Adrenal gland (tissue), 9 donors: ENCODE measurements at regions not wholly inside any gene's neighbourhood (a gene's known extent, or its start where the extent isn't known, plus 50 kb on each side); places are given as distances from the start of the nearest gene placed in this dataset.

Experiments
- DNase-seq, 7 donors: peaks; one replicate each; pipeline ENCODE4 v3.0.0-alpha.2; 2019 to 2020
- H3K27ac ChIP-seq, 5 donors: fragments of 200-600 bp; sonication (generic) in 4 of 5; 1 replicate in 3 of 5; 2 replicates in 2 of 5; pipeline versions ENCODE4 v1.5.1 to v1.8.0; 2016 to 2020; ENCODE audit warnings: mild to moderate bottlenecking in 1 of 5
- H3K27me3 ChIP-seq: fragments of 200-600 bp; 2 replicates; pipeline ENCODE4 v1.8.0; 2021
- H3K36me3 ChIP-seq, 2 donors: fragments of 200-600 bp; replicated peaks in 1 of 2; 1 replicate in 1 of 2; 2 replicates in 1 of 2; pipeline versions ENCODE4 v1.5.1 to v1.8.0; 2018 to 2022
- H3K4me1 ChIP-seq, 2 donors: fragments of 200-600 bp; replicated peaks in 1 of 2; 1 replicate in 1 of 2; 2 replicates in 1 of 2; pipeline versions ENCODE4 v1.5.1 to v1.8.0; 2018 to 2021
- H3K4me3 ChIP-seq, 4 donors: fragments of 200-600 bp; sonication (generic) in 3 of 4; one replicate each; pipeline ENCODE4 v1.5.1; 2016 to 2018
- H3K9me3 ChIP-seq, 3 donors: fragments of 200-600 bp; sonication (generic) in 1 of 3; replicated peaks in 1 of 3; 1 replicate in 2 of 3; 2 replicates in 1 of 3; pipeline versions ENCODE4 v1.5.1 to v1.8.0; 2016 to 2021
- POLR2A ChIP-seq, 2 donors: fragments of 450-650 bp; IDR thresholded peaks; one replicate each; pipeline ENCODE4 v1.6.1; 2017; ENCODE audit warnings: antibody characterized with exemption in 2 of 2, mild to moderate bottlenecking in 2 of 2, moderate library complexity in 1 of 2
- WGBS, 4 donors: extraction: QIAGEN DNeasy Blood & Tissue Kit in 2 of 4; methylation state at CpG; one replicate each; pipeline versions ENCODE4 v1.1.5 to v1.1.7; 2013 to 2017; 5-methylcytosine and 5-hydroxymethylcytosine counted together
- intact Hi-C, 2 donors: fragments of 100-400 bp; cut with DNase I; formaldehyde crosslinking; loops; one replicate each; pipeline versions ENCODE4 v1.14.1 to v1.15.0; 2022 to 2023
- TF ChIP-seq, protein P1 (sequence below), 6 experiments: fragments of 450-650 bp in 4 of 6; fragments of 200-600 bp in 2 of 6; sonication (generic) in 1 of 6; IDR thresholded peaks; 1 replicate in 5 of 6; 2 replicates in 1 of 6; pipeline versions ENCODE4 v1.5.1 to v1.8.0; 2016 to 2021; ENCODE audit warnings: antibody characterized with exemption in 6 of 6, mild to moderate bottlenecking in 2 of 6, moderate library complexity in 1 of 6
- donor health status: healthy with polysubstance abuse.
- donor health status: Bipolar disorder and iron deficiency.
- donor health status: DM: yes; HTN: yes; CAD: no.
- donor health status: DM: no; HTN: no; CAD: no.
- donor health status: DM: no; HTN: no; CAD: no.

DNA sequence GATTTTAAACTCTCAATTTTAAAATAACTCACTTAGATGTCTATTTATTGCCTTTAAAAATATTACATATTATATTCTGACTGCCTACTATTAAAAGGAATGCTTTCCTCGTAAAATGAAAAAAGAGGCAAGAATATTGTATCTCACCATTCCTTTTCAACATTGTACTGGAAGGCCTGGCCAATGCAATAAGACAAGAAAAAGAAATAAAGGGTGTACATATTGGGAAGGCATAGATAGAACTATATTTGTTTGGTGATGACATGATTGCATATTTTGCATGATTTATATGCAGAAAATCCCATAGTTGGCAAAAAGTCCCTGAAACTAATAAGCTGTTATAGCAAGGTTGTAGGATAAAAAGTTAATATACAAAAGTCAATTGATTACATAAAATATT, 474.6 kb upstream of the ATP2B1 start:
- H3K4me1 ChIP-seq, result no peaks in the 10 kb centered on the region
- no peaks in the 10 kb centered on the region for H3K27me3 ChIP-seq
- intact Hi-C loops, result no loop called here
- DNase-seq, result no peak
- WGBS, 4 donors, result 59 to 84% (median 63%) methylated on average over 1 of the region's 1 CpG
- no peak overlapping the region for H3K4me3 ChIP-seq
- peaks cover 0 to 8% (median 0%) of the 10 kb centered on the region in 3 donors for H3K9me3 ChIP-seq
- TF ChIP-seq, protein P1, sequence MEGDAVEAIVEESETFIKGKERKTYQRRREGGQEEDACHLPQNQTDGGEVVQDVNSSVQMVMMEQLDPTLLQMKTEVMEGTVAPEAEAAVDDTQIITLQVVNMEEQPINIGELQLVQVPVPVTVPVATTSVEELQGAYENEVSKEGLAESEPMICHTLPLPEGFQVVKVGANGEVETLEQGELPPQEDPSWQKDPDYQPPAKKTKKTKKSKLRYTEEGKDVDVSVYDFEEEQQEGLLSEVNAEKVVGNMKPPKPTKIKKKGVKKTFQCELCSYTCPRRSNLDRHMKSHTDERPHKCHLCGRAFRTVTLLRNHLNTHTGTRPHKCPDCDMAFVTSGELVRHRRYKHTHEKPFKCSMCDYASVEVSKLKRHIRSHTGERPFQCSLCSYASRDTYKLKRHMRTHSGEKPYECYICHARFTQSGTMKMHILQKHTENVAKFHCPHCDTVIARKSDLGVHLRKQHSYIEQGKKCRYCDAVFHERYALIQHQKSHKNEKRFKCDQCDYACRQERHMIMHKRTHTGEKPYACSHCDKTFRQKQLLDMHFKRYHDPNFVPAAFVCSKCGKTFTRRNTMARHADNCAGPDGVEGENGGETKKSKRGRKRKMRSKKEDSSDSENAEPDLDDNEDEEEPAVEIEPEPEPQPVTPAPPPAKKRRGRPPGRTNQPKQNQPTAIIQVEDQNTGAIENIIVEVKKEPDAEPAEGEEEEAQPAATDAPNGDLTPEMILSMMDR (IDR thresholded peaks at IDR 0.05), result no peak
- TF ChIP-seq POLR2A (IDR thresholded peaks at IDR 0.05), result no peak
- no peaks in the 10 kb centered on the region for H3K36me3 ChIP-seq
- H3K27ac ChIP-seq, result no peak overlapping the region

- no peak overlapping the region for H3K4me3 ChIP-seq
- no peaks in the 10 kb centered on the region for H3K27me3 ChIP-seq
- H3K9me3 ChIP-seq, result peaks cover 0 to 8% (median 0%) of the 10 kb centered on the region in 3 donors
- no peaks in the 10 kb centered on the region for H3K36me3 ChIP-seq
- no peaks in the 10 kb centered on the region for H3K4me1 ChIP-seq
- no peak overlapping the region for H3K27ac ChIP-seq
- intact Hi-C loops, result no loop called here
- TF ChIP-seq POLR2A (IDR thresholded peaks at IDR 0.05), result no peak
- TF ChIP-seq, protein P1 (IDR thresholded peaks at IDR 0.05), result no peak
- no peak for DNase-seq
- 68 to 86% (median 85%) methylated on average over 3 of the region's 3 CpGs for WGBS, 4 donors
Observed at GRCh38 chr12:90181216-90181615, 472.6 kb upstream of the ATP2B1 start.

DNA sequence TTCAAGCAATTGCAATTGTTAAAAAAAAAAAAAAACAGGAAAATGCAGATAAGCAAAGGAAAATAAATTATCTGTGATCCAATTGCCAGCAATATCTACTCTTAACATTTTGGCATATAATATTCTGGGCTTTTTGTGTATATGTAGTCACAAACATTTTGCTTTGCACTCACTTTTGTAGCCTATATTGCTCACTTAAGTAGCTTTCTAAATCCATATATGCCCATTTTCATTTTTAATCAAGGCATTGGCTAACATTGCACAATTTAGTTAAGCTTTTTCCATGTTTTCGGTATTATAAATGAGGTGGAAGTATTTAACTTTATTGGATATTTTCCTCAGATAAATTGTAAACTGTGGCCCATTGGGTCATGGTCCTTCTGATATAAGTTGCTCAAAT, 466.3 kb upstream of the ATP2B1 start:
- no peak for TF ChIP-seq POLR2A (IDR thresholded peaks at IDR 0.05)
- Histone ChIP-seq H3K4me3 (no peak overlapping the region), H3K27me3 (no peaks in the 10 kb centered on the region), H3K4me1 (no peaks in the 10 kb centered on the region), H3K27ac (no peak overlapping the region), H3K9me3 (no peaks in the 10 kb centered on the region), H3K36me3 (no peaks in the 10 kb centered on the region)
- DNase-seq, result no peak
- intact Hi-C loops, result no loop called here
- WGBS, 4 donors, result 85 to 97% (median 91%) methylated on average over 1 of the region's 1 CpG

DNA sequence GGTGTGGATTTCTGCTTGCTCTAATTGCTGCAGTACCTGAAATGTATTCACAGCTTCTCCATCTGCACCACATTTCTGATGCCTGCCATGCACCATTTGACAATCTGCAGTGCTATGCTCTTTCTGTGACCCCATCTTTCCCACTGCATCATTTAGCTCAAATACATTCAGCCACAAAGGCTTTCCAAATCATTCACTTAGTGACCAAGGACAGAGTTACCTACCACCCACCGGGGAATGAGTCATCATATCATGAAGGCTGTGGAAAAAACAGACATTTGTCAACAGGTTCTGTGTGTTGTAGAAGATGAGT, 465.5 kb upstream of the ATP2B1 start:
- DNase-seq, result no peak
- H3K27ac ChIP-seq, result no peak overlapping the region
- no peaks in the 10 kb centered on the region for H3K27me3 ChIP-seq
- H3K36me3 ChIP-seq, result no peaks in the 10 kb centered on the region
- no peaks in the 10 kb centered on the region for H3K4me1 ChIP-seq
- intact Hi-C loops, result no loop called here
- TF ChIP-seq, protein P1 (IDR thresholded peaks at IDR 0.05), result no peak
- TF ChIP-seq POLR2A (IDR thresholded peaks at IDR 0.05), result no peak
- H3K9me3 ChIP-seq, result no peaks in the 10 kb centered on the region
- 24 to 42% (median 32%) methylated on average over 1 of the region's 1 CpG for WGBS, 4 donors
- no peak overlapping the region for H3K4me3 ChIP-seq

GRCh38 chr12:90173499-90174197, 465.0 kb upstream of the ATP2B1 start:
- no peak overlapping the region for H3K27ac ChIP-seq
- TF ChIP-seq, protein P1 (IDR thresholded peaks at IDR 0.05), result no peak
- TF ChIP-seq POLR2A (IDR thresholded peaks at IDR 0.05), result no peak
- no peaks in the 10 kb centered on the region for H3K4me1 ChIP-seq
- H3K4me3 ChIP-seq, result no peak overlapping the region
- no peaks in the 10 kb centered on the region for H3K27me3 ChIP-seq
- DNase-seq, result no peak
- WGBS, 4 donors, result 64 to 76% (median 74%) methylated on average over 2 of the region's 2 CpGs
- H3K36me3 ChIP-seq, result no peaks in the 10 kb centered on the region
- no peaks in the 10 kb centered on the region for H3K9me3 ChIP-seq
- intact Hi-C loops, result no loop called here
